BJ (cell line): ENCODE measurements at regions not wholly inside any gene's neighbourhood (a gene's known extent, or its start where the extent isn't known, plus 50 kb on each side); places are given as distances from the start of the nearest gene placed in this dataset.

ENCODE experiments used
- CTCF ChIA-PET: fragments of 350-600 bp; formaldehyde crosslinking; extraction: SDS; loops from one replicate; lab custom pipeline; 2021; ENCODE audit warnings: antibody characterized with exemption, inconsistent platforms; lab: Yijun Ruan, JAX
- POLR2A ChIA-PET: fragments of 300-600 bp; sonication (Branson Sonifier 250); formaldehyde crosslinking; extraction: SDS; loops from one replicate; lab custom pipeline; 2021; ENCODE audit warnings: antibody characterized with exemption; lab: Charles Lee
- DNase-seq: peaks from one replicate; pipeline ENCODE4 v3.0.0-alpha.2; 2011; ENCODE audit warnings: low read depth
- H3K27me3 ChIP-seq: 2 replicates; pipeline ENCODE4 v1.6.0; 2011; ENCODE audit warnings: low read length; ENCODE audit not compliant: control insufficient read depth, insufficient read depth
- H3K36me3 ChIP-seq: 2 replicates; pipeline ENCODE4 v1.5.1; 2011; ENCODE audit warnings: low read length; ENCODE audit not compliant: control insufficient read depth, insufficient read depth
- H3K4me3 ChIP-seq: 2 replicates; pipeline ENCODE4 v1.5.1; 2011; ENCODE audit warnings: low read depth, mild to moderate bottlenecking, control low read depth, low read length
- CTCF ChIP-seq: IDR thresholded peaks from 2 replicates; pipeline ENCODE4 v1.5.1; 2011; ENCODE audit warnings: low read depth, mild to moderate bottlenecking, control low read depth, inconsistent platforms, low read length, moderate library complexity; ENCODE audit not compliant: insufficient read depth

GRCh38 chr18:4750393-4751346 lies 295.6 kb upstream of the DLGAP1 start:
- CTCF ChIA-PET: no interaction called here

GRCh38 chr18:4748975-4749374 lies 293.9 kb upstream of the DLGAP1 start:
- H3K36me3 ChIP-seq: no peaks in the 10 kb centered on the region
- no peaks in the 10 kb centered on the region for H3K27me3 ChIP-seq
- no peak for DNase-seq
- no peak overlapping the region for H3K4me3 ChIP-seq
- TF ChIP-seq CTCF: no peak
- CTCF ChIA-PET: no interaction called here
- POLR2A ChIA-PET: no interaction called here

More at GRCh38 chr18:4750393-4751346, 295.6 kb upstream of the DLGAP1 start:
- H3K36me3 ChIP-seq: no peaks in the 10 kb centered on the region
- POLR2A ChIA-PET: no interaction called here
- no peak for TF ChIP-seq CTCF
- H3K27me3 ChIP-seq: no peaks in the 10 kb centered on the region
- DNase-seq: no peak
- H3K4me3 ChIP-seq: no peak overlapping the region

- no peak for DNase-seq
- ChIA-PET POLR2A (no interaction called here), CTCF (no interaction called here)
- H3K36me3 ChIP-seq: no peaks in the 10 kb centered on the region
- no peaks in the 10 kb centered on the region for H3K27me3 ChIP-seq
- H3K4me3 ChIP-seq: no peak overlapping the region
- TF ChIP-seq CTCF: no peak
Observed at GRCh38 chr18:4734903-4735302, 279.8 kb upstream of the DLGAP1 start.

GRCh38 chr18:4734021-4734420 lies 278.9 kb upstream of the DLGAP1 start:
- no peaks in the 10 kb centered on the region for H3K36me3 ChIP-seq
- DNase-seq: no peak
- H3K27me3 ChIP-seq: no peaks in the 10 kb centered on the region
- ChIA-PET POLR2A (no interaction called here), CTCF (no interaction called here)
- H3K4me3 ChIP-seq: no peak overlapping the region
- TF ChIP-seq CTCF: no peak

- TF ChIP-seq CTCF: no peak
- DNase-seq: no peak
- ChIA-PET CTCF (no interaction called here), POLR2A (no interaction called here)
- Histone ChIP-seq H3K36me3 (no peaks in the 10 kb centered on the region), H3K27me3 (no peaks in the 10 kb centered on the region), H3K4me3 (no peak overlapping the region)
Observed at GRCh38 chr18:4721545-4721944, 266.4 kb upstream of the DLGAP1 start.
